ENCODE measurements at regions not wholly inside any gene's neighbourhood (a gene's known extent, or its start where the extent isn't known, plus 50 kb on each side); places are given as distances from the start of the nearest gene placed in this dataset.

- ChIA-PET POLR2A (interaction anchor here (0.6 kb wide), 1 partner anchor 82 kb away, joined by 3 read pairs; no protein-coding TSS in a partner anchor), CTCF (interaction anchor here (1.1 to 1.3 kb wide), 2 partner anchors 11 to 20 kb away, joined by 3 read pairs; no protein-coding TSS in a partner anchor)
- no peak for TF ChIP-seq CTCF (IDR thresholded peaks at IDR 0.05; ENCODE audit: control extremely low read depth, extremely low read depth, low read depth, missing control alignments)
- DNase-seq (ENCODE audit: extremely low spot score): no peak
Measured at GRCh38 chr15:91801836-91802534, 51.5 kb upstream of the SLCO3A1 start.

DNA sequence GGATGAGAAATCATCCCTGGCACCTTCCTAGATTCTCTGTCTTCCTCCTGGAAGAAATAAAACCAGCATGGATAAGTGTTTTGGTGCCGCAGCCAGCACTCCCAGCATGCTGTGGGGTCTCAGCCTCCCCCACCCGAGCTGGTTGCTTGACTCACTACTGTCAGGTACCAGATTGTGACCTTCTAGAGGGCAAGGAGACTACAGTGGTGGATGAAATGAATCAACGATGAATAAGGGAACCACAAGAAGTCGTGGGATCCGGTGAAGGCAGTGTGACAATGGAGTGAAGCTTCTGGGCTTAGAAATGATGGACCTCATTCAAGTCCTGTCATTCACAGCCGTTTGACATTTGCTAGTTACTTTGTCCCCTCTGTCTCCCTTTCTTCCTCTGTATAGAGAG, 50.2 kb upstream of the SLCO3A1 start:
- no peak for TF ChIP-seq CTCF (IDR thresholded peaks at IDR 0.05; ENCODE audit: control extremely low read depth, extremely low read depth, low read depth, missing control alignments)
- CTCF ChIA-PET: interaction anchor here (1.3 kb wide), 1 partner anchor 12 kb away, joined by 3 read pairs; no protein-coding TSS in a partner anchor

More for the DNA sequence above, 50.2 kb upstream of the SLCO3A1 start:
- no peak for DNase-seq (ENCODE audit: extremely low spot score)
- POLR2A ChIA-PET: no interaction called here

Data from GM10248 (cell line).